22Rv1 (cell line): ENCODE measurements at regions not wholly inside any gene's neighbourhood (a gene's known extent, or its start where the extent isn't known, plus 50 kb on each side); places are given as distances from the start of the nearest gene placed in this dataset.

Source experiments
- CTCF ChIP-seq: fragments of 450-650 bp; IDR thresholded peaks from 2 replicates; pipeline ENCODE4 v1.5.1; 2017; ENCODE audit warnings: mild to moderate bottlenecking
- ZFX ChIP-seq: fragments of 450-650 bp; IDR thresholded peaks from 2 replicates; pipeline ENCODE4 v1.6.1; 2017; ENCODE audit warnings: antibody characterized with exemption, borderline replicate concordance

GRCh38 chr7:41886901-41887311 lies 184.0 kb upstream of the INHBA start:
- no peak for TF ChIP-seq CTCF
- no peak for TF ChIP-seq ZFX
